ENCODE measurements at regions not wholly inside any gene's neighbourhood (a gene's known extent, or its start where the extent isn't known, plus 50 kb on each side); places are given as distances from the start of the nearest gene placed in this dataset.
"Not testable (repeated sequence)": the region's sequence is repeated elsewhere in the genome, so short reads cannot be mapped to it uniquely, and the experiment has no call there.

- DNase-seq (ENCODE audit: low read depth in 2 of 3, low spot score in 1 of 3), result no peak
Measured at GRCh38 chr10:83725567-83725966, 413.7 kb upstream of the GHITM start.

GRCh38 chr10:83734278-83734677, 405.0 kb upstream of the GHITM start:
- DNase-seq (ENCODE audit: low read depth in 2 of 3, low spot score in 1 of 3), result no peak

GRCh38 chr10:83736008-83736407, 403.3 kb upstream of the GHITM start:
- no peak for DNase-seq (ENCODE audit: low read depth in 2 of 3, low spot score in 1 of 3)

- no peak for DNase-seq (ENCODE audit: low read depth in 2 of 3, low spot score in 1 of 3)
Measured at GRCh38 chr10:83750604-83751003, 388.7 kb upstream of the GHITM start.

GRCh38 chr10:83753490-83753889, 385.8 kb upstream of the GHITM start:
- no peak for DNase-seq (ENCODE audit: low read depth in 2 of 3, low spot score in 1 of 3)

GRCh38 chr10:83754857-83755256, 384.5 kb upstream of the GHITM start:
- no peak for DNase-seq (ENCODE audit: low read depth in 2 of 3, low spot score in 1 of 3)

GRCh38 chr10:83760142-83760541, 379.2 kb upstream of the GHITM start:
- DNase-seq (ENCODE audit: low read depth in 2 of 3, low spot score in 1 of 3), result no peak

GRCh38 chr10:83764666-83765065, 374.6 kb upstream of the GHITM start:
- DNase-seq (ENCODE audit: low read depth in 2 of 3, low spot score in 1 of 3), result no peak

- DNase-seq (ENCODE audit: low read depth in 2 of 3, low spot score in 1 of 3), result no peak
Measured at GRCh38 chr10:83765731-83766130, 373.6 kb upstream of the GHITM start.

- DNase-seq (ENCODE audit: low read depth in 2 of 3, low spot score in 1 of 3), result no peak
Measured at GRCh38 chr10:83769281-83769820, 370.0 kb upstream of the GHITM start.

GRCh38 chr10:83786701-83787100, 352.6 kb upstream of the GHITM start:
- not testable (repeated sequence) for DNase-seq (ENCODE audit: low read depth in 2 of 3, low spot score in 1 of 3)

- DNase-seq (ENCODE audit: low read depth in 2 of 3, low spot score in 1 of 3), result no peak
Measured at GRCh38 chr10:83801983-83802382, 337.3 kb upstream of the GHITM start.

- no peak for DNase-seq (ENCODE audit: low read depth in 2 of 3, low spot score in 1 of 3)
Measured at GRCh38 chr10:83806717-83807116, 332.6 kb upstream of the GHITM start.

GRCh38 chr10:83809001-83809400, 330.3 kb upstream of the GHITM start:
- no peak for DNase-seq (ENCODE audit: low read depth in 2 of 3, low spot score in 1 of 3)

- no peak for DNase-seq (ENCODE audit: low read depth in 2 of 3, low spot score in 1 of 3)
Measured at GRCh38 chr10:83816942-83817341, 322.4 kb upstream of the GHITM start.

GRCh38 chr10:83817797-83818196, 321.5 kb upstream of the GHITM start:
- DNase-seq (ENCODE audit: low read depth in 2 of 3, low spot score in 1 of 3), result no peak

- DNase-seq (ENCODE audit: low read depth in 2 of 3, low spot score in 1 of 3), result no peak
Measured at GRCh38 chr10:83819609-83820008, 319.7 kb upstream of the GHITM start.

- no peak for DNase-seq (ENCODE audit: low read depth in 2 of 3, low spot score in 1 of 3)
Measured at GRCh38 chr10:83820033-83820432, 319.3 kb upstream of the GHITM start.

- no peak for DNase-seq (ENCODE audit: low read depth in 2 of 3, low spot score in 1 of 3)
Measured at GRCh38 chr10:83824099-83824498, 315.2 kb upstream of the GHITM start.

- no peak for DNase-seq (ENCODE audit: low read depth in 2 of 3, low spot score in 1 of 3)
Measured at GRCh38 chr10:83834096-83834495, 305.2 kb upstream of the GHITM start.

GRCh38 chr10:83835945-83836745, 303.2 kb upstream of the GHITM start:
- no peak for DNase-seq (ENCODE audit: low read depth in 2 of 3, low spot score in 1 of 3)

GRCh38 chr10:83848677-83849076, 290.6 kb upstream of the GHITM start:
- no peak for DNase-seq (ENCODE audit: low read depth in 2 of 3, low spot score in 1 of 3)

- DNase-seq (ENCODE audit: low read depth in 2 of 3, low spot score in 1 of 3), result no peak
Measured at GRCh38 chr10:83849150-83849549, 290.2 kb upstream of the GHITM start.

Measured in stimulated activated CD4-positive, alpha-beta T cell treated with anti-CD3 and anti-CD28 coated beads, Interleukin-12 subunit alpha, Interleukin-12 subunit beta, amount 100 ng/mL, for 48 hours (primary cell).